Endodermal cell (in vitro differentiated cells): ENCODE measurements at regions not wholly inside any gene's neighbourhood (a gene's known extent, or its start where the extent isn't known, plus 50 kb on each side); places are given as distances from the start of the nearest gene placed in this dataset.

ENCODE experiments used
- DNase-seq: peaks from one replicate; pipeline ENCODE4 v3.0.0-alpha.2; 2017
- H3K27ac ChIP-seq: 2 replicates; pipeline ENCODE4 v1.5.1; 2013; ENCODE audit warnings: mild to moderate bottlenecking, low read depth, low read length, moderate library complexity
- H3K27me3 ChIP-seq: 2 replicates; pipeline ENCODE4 v1.6.1; 2013; ENCODE audit warnings: mild to moderate bottlenecking, low read length, moderate library complexity; ENCODE audit not compliant: insufficient read depth, control insufficient read depth, poor library complexity, severe bottlenecking
- H3K36me3 ChIP-seq: 2 replicates; pipeline ENCODE4 v1.7.0; 2013; ENCODE audit warnings: mild to moderate bottlenecking, low read length, moderate library complexity; ENCODE audit not compliant: control insufficient read depth, insufficient read depth
- H3K4me1 ChIP-seq: one replicate; pipeline ENCODE4 v1.7.0; 2013; ENCODE audit warnings: low read length; ENCODE audit not compliant: control insufficient read depth, insufficient read depth
- H3K4me3 ChIP-seq: 2 replicates; pipeline ENCODE4 v1.5.1; 2013; ENCODE audit warnings: mild to moderate bottlenecking, low read length, moderate library complexity
- H3K9ac ChIP-seq: 2 replicates; pipeline ENCODE4 v1.6.1; 2013; ENCODE audit warnings: mild to moderate bottlenecking, low read length, moderate library complexity; ENCODE audit not compliant: poor library complexity, severe bottlenecking; ENCODE audit errors: extremely low read depth
- H3K9me3 ChIP-seq: 2 replicates; pipeline ENCODE4 v1.6.1; 2013; ENCODE audit warnings: mild to moderate bottlenecking, low read length, moderate library complexity; ENCODE audit not compliant: control insufficient read depth
- H3K27ac Mint-ChIP-seq: 2 replicates; pipeline ENCODE4 v1.8.0; 2020; ENCODE audit warnings: mixed read lengths
- H3K27me3 Mint-ChIP-seq: 2 replicates; pipeline ENCODE4 v1.8.0; 2021; ENCODE audit warnings: mild to moderate bottlenecking, mixed read lengths; ENCODE audit not compliant: insufficient read depth
- H3K36me3 Mint-ChIP-seq: 2 replicates; pipeline ENCODE4 v1.8.0; 2020; ENCODE audit warnings: low read depth, mixed read lengths
- H3K4me1 Mint-ChIP-seq: 2 replicates; pipeline ENCODE4 v1.8.0; 2020; ENCODE audit warnings: mixed read lengths
- H3K4me3 Mint-ChIP-seq: 2 replicates; pipeline ENCODE4 v1.8.0; 2020; ENCODE audit warnings: mild to moderate bottlenecking, moderate library complexity, mixed read lengths
- H3K9me3 Mint-ChIP-seq: 2 replicates; pipeline ENCODE4 v1.8.0; 2020; ENCODE audit warnings: mild to moderate bottlenecking, mixed read lengths
- WGBS, 2 experiments: methylation state at CpG; one replicate each; pipeline versions ENCODE4 v1.1.5 to v1.1.7; 2013; ENCODE audit warnings: missing lambda C conversion rate in 2 of 2, mixed read lengths in 1 of 2; ENCODE audit not compliant: insufficient coverage in 1 of 2, insufficient read length in 1 of 2; 5-methylcytosine and 5-hydroxymethylcytosine counted together
- TF ChIP-seq, protein P1 (sequence below): fragments of 200-600 bp; sonication (generic); conservative IDR thresholded peaks from 2 replicates; pipeline ENCODE4 v1.5.0; 2021; ENCODE audit warnings: antibody characterized with exemption, mild to moderate bottlenecking

GRCh38 chr2:129302561-129303183, 676.8 kb upstream of the RAB6C start:
- no peak overlapping the region for H3K27ac ChIP-seq
- DNase-seq = no peak
- no peaks in the 10 kb centered on the region for H3K36me3 ChIP-seq
- TF ChIP-seq, protein P1, sequence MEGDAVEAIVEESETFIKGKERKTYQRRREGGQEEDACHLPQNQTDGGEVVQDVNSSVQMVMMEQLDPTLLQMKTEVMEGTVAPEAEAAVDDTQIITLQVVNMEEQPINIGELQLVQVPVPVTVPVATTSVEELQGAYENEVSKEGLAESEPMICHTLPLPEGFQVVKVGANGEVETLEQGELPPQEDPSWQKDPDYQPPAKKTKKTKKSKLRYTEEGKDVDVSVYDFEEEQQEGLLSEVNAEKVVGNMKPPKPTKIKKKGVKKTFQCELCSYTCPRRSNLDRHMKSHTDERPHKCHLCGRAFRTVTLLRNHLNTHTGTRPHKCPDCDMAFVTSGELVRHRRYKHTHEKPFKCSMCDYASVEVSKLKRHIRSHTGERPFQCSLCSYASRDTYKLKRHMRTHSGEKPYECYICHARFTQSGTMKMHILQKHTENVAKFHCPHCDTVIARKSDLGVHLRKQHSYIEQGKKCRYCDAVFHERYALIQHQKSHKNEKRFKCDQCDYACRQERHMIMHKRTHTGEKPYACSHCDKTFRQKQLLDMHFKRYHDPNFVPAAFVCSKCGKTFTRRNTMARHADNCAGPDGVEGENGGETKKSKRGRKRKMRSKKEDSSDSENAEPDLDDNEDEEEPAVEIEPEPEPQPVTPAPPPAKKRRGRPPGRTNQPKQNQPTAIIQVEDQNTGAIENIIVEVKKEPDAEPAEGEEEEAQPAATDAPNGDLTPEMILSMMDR = no peak
- Mint-ChIP-seq H3K27me3 (no peaks in the 10 kb centered on the region), H3K36me3 (no peaks in the 10 kb centered on the region), H3K4me3 (no peak overlapping the region), H3K27ac (no peak overlapping the region), H3K4me1 (no peaks in the 10 kb centered on the region), H3K9me3 (no peaks in the 10 kb centered on the region)
- no peaks in the 10 kb centered on the region for H3K9me3 ChIP-seq
- H3K9ac ChIP-seq = no peak overlapping the region
- no peaks in the 10 kb centered on the region for H3K4me1 ChIP-seq
- no peaks in the 10 kb centered on the region for H3K27me3 ChIP-seq
- no peak overlapping the region for H3K4me3 ChIP-seq
- WGBS, 2 experiments = 91 to 100% methylated on average over 2 to 5 of the region's 6 CpGs

DNA sequence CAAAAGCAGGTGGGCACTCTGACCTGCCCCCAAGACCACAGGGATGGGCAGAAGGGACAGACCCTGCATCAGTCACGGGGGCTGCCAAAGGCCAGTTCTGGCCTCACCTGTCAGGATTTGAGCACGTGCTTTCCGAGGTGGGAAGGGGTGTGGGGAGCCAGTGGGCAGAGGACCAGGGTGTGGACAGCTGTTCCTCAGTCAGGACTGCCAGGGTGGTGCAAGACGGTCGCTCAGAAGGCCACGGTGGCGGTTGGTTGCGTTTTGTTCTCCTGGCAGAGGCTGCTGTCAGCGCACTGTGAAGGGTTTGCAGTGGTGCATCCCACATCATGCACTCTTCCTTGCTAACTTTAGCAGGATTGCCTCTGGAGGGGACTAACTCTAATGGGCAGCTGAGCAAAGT, 665.3 kb upstream of the RAB6C start:
- Histone ChIP-seq H3K27ac (no peak overlapping the region), H3K4me3 (no peak overlapping the region), H3K27me3 (no peaks in the 10 kb centered on the region), H3K36me3 (no peaks in the 10 kb centered on the region), H3K4me1 (no peaks in the 10 kb centered on the region), H3K9me3 (no peaks in the 10 kb centered on the region), H3K9ac (no peak overlapping the region)
- Mint-ChIP-seq H3K4me1 (no peaks in the 10 kb centered on the region), H3K36me3 (no peaks in the 10 kb centered on the region), H3K27me3 (peaks cover 2% of the 10 kb centered on the region), H3K4me3 (no peak overlapping the region), H3K9me3 (no peaks in the 10 kb centered on the region), H3K27ac (no peak overlapping the region)
- 91 to 97% methylated on average over 7 to 9 of the region's 9 CpGs for WGBS, 2 experiments
- DNase-seq = no peak
- TF ChIP-seq, protein P1 = no peak

DNA sequence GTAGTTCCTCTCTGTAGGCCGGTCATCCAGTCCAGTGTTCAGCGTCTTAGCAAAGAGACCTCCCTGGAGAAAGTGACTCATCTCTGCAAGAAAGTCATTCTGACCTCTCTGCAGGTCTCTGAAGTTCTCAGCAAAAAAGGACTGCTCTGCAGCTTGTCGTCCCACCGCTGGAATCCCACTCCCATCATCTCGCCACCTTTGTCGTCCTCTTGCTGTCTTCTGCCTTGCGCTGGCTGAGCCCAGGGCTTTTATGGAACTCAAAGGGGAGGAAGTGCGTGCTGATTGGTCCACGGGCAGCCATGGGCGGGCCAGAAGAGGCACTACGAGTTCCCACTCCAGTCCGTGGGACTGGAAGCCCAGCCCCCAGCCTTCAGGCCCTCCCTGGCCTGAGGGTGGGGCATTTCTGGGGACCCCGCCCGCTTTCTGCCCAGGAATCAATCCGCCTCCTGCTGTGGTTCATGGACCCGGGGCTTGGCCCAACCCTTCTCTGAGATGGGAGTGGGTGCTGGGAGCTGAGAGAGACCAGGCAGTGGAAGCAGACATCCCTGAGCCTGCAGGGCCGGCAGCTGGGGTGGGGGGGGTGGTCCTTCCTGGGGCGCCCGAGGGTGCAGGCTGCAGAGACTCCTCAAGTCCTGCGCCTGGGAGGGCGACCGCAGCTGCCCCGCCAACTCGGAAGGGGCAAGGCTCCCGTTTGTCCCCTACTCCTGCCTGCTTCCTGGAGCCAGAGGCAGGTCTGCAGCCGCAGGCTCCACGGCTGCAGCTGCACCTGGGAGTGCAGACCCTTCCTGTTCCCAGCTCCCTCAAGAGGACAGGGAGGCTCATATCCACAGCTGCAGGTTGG, 660.7 kb upstream of the RAB6C start:
- no peaks in the 10 kb centered on the region for H3K36me3 Mint-ChIP-seq
- 81 to 92% methylated on average over 6 to 27 of the region's 27 CpGs for WGBS, 2 experiments
- TF ChIP-seq, protein P1 = no peak
- Histone ChIP-seq H3K9me3 (no peaks in the 10 kb centered on the region), H3K9ac (no peak overlapping the region), H3K27ac (no peak overlapping the region), H3K4me3 (no peak overlapping the region), H3K27me3 (no peaks in the 10 kb centered on the region), H3K4me1 (no peaks in the 10 kb centered on the region), H3K36me3 (no peaks in the 10 kb centered on the region)
- H3K4me1 Mint-ChIP-seq = no peaks in the 10 kb centered on the region
- peaks cover 2% of the 10 kb centered on the region for H3K27me3 Mint-ChIP-seq
- H3K27ac Mint-ChIP-seq = no peak overlapping the region
- no peaks in the 10 kb centered on the region for H3K9me3 Mint-ChIP-seq
- peak; percentile 82 for DNase-seq
- H3K4me3 Mint-ChIP-seq = peak overlapping the region; percentile 66
